ENCODE measurements at regions not wholly inside any gene's neighbourhood (a gene's known extent, or its start where the extent isn't known, plus 50 kb on each side); places are given as distances from the start of the nearest gene placed in this dataset.

- Histone ChIP-seq H3K4me3 (ENCODE audit: low read depth, low read length) (no peak overlapping the region), H3K36me3 (ENCODE audit: control insufficient read depth, insufficient read depth, low read length) (no peaks in the 10 kb centered on the region), H3K27me3 (ENCODE audit: control insufficient read depth, insufficient read depth, low read length) (no peaks in the 10 kb centered on the region)
- no peak for FAIRE-seq
- no peak for TF ChIP-seq CTCF (IDR thresholded peaks at IDR 0.05; ENCODE audit: insufficient read depth, low read length, severe bottlenecking)
- DNase-seq (ENCODE audit: low read depth): no peak
These were observed 713.1 kb downstream of the HDGFL1 start for GRCh38 chr6:23282252-23283021.

GRCh38 chr6:23293653-23294052 is 724.3 kb downstream of the HDGFL1 start:
- FAIRE-seq (no peak), DNase-seq (ENCODE audit: low read depth) (no peak)
- H3K27me3 ChIP-seq (ENCODE audit: control insufficient read depth, insufficient read depth, low read length): no peaks in the 10 kb centered on the region
- H3K36me3 ChIP-seq (ENCODE audit: control insufficient read depth, insufficient read depth, low read length): no peaks in the 10 kb centered on the region
- no peak for TF ChIP-seq CTCF (IDR thresholded peaks at IDR 0.05; ENCODE audit: insufficient read depth, low read length, severe bottlenecking)
- H3K4me3 ChIP-seq (ENCODE audit: low read depth, low read length): no peak overlapping the region

- no peaks in the 10 kb centered on the region for H3K36me3 ChIP-seq (ENCODE audit: control insufficient read depth, insufficient read depth, low read length)
- H3K27me3 ChIP-seq (ENCODE audit: control insufficient read depth, insufficient read depth, low read length): no peaks in the 10 kb centered on the region
- no peak for TF ChIP-seq CTCF (IDR thresholded peaks at IDR 0.05; ENCODE audit: insufficient read depth, low read length, severe bottlenecking)
- FAIRE-seq: no peak
- no peak overlapping the region for H3K4me3 ChIP-seq (ENCODE audit: low read depth, low read length)
- DNase-seq (ENCODE audit: low read depth): peak; percentile 30
These were observed 732.2 kb downstream of the HDGFL1 start for GRCh38 chr6:23301556-23301955.

GRCh38 chr6:23302514-23302913 is 733.1 kb downstream of the HDGFL1 start:
- no peak for DNase-seq (ENCODE audit: low read depth)
- no peak overlapping the region for H3K4me3 ChIP-seq (ENCODE audit: low read depth, low read length)
- no peaks in the 10 kb centered on the region for H3K27me3 ChIP-seq (ENCODE audit: control insufficient read depth, insufficient read depth, low read length)
- H3K36me3 ChIP-seq (ENCODE audit: control insufficient read depth, insufficient read depth, low read length): no peaks in the 10 kb centered on the region
- FAIRE-seq: no peak
- no peak for TF ChIP-seq CTCF (IDR thresholded peaks at IDR 0.05; ENCODE audit: insufficient read depth, low read length, severe bottlenecking)

- TF ChIP-seq CTCF (IDR thresholded peaks at IDR 0.05; ENCODE audit: insufficient read depth, low read length, severe bottlenecking): no peak
- Histone ChIP-seq H3K36me3 (ENCODE audit: control insufficient read depth, insufficient read depth, low read length) (no peaks in the 10 kb centered on the region), H3K27me3 (ENCODE audit: control insufficient read depth, insufficient read depth, low read length) (no peaks in the 10 kb centered on the region), H3K4me3 (ENCODE audit: low read depth, low read length) (no peak overlapping the region)
- no peak for DNase-seq (ENCODE audit: low read depth)
- FAIRE-seq: no peak
These were observed 736.1 kb downstream of the HDGFL1 start for GRCh38 chr6:23305325-23305943.

All from bronchial epithelial cell (primary cell).